Stimulated activated CD4-positive, alpha-beta T cell treated with anti-CD3 and anti-CD28 coated beads, TNF-alpha, amount 100 ng/mL, for 24 hours (primary cell): ENCODE measurements at regions not wholly inside any gene's neighbourhood (a gene's known extent, or its start where the extent isn't known, plus 50 kb on each side); places are given as distances from the start of the nearest gene placed in this dataset.

Experiments used
- DNase-seq, 3 experiments: peaks; one replicate each; pipeline ENCODE4 v3.0.0-alpha.2; 2020; ENCODE audit warnings: low read depth in 3 of 3

DNA sequence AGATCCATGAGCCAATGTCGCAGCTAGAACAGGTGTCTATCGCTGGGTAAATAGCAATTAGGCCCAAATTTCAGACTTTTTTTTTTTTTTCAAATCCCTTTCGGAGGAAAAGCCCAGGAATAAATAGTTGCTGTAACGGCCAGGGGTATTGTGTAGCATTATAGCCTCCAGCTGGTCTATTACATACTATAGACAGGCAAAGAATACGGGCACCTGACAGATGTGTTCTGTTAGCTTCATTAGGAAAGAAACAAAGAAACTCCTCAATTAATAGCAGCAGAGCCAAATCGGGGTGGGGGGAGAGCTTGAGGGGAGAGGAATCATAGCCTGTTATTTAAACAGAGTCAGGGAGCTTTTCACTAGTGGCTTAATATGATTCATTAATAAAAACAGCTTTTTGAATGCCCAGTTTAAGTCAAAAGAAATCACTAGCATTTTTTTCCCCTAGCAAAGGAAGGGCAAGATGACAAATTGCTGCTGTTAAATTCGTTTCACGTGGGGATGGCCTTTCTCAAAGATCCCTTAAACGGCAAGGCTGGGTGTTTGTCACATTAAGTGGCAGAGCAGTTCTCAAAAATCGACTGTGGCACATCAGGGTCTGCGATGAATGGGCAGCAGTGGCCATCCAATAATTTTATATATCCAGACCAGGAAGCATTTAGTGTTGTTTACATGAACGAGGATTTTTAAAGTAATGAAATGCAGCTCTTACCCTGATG lies 139.4 kb downstream of the ID4 start:
- DNase-seq, result no peak

DNA sequence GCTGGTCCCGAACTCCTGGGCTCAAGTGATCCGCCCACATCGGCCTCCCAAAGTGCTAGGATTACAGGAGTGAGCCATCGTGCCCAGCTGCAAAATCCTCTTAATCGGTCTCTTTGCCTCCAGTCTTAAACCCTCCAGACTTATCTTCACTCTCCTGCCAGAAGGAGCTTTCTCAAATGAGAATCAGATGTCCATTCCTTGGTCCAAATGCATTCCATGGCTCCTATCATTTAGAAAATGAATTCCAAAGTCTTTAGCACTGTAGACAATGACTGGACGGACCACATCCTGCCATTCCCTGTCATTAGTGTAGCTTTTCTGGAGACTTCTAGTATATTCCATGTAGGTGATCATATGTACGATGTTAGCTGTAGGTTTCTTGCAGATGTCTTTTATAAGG lies 141.9 kb downstream of the ID4 start:
- DNase-seq, result no peak

DNA sequence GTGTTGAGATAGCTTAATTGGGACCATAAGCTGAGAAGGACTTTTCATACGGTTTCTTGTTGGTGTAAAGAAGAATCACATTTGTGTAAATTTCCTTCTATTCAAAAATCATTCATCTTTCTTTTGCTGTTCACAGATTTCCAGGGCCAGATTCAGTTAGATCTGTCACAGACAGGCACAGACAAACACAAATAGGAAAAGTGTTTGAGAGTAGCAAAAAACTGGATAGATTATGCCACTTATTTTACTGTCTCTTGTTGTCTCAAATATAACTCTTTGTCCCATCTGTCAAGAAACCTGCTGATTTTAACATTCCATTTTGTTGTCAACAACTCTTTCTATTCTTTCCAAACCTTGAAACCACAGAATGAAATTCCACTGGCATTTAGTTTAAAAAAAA lies 142.8 kb downstream of the ID4 start:
- DNase-seq, result no peak

DNA sequence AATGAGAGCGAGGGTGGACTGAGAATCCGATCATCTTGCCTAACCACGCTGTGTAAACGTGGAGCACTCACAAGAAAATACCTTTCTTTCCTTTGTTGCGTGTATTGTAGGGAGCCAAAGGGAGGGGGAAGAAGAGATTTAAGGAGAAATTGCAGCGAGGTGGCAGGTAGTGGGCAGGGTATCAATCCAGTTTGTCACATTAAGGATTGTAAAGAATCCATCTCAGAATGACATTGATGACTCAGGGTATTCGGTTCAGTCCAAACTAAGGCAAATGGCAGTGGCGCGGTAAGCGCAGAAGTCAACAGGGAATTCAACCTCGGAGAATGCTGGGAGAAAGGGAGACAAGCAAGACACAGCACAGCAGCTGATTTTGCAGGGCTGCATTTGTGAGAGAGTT lies 146.2 kb downstream of the ID4 start:
- DNase-seq, result no peak

DNA sequence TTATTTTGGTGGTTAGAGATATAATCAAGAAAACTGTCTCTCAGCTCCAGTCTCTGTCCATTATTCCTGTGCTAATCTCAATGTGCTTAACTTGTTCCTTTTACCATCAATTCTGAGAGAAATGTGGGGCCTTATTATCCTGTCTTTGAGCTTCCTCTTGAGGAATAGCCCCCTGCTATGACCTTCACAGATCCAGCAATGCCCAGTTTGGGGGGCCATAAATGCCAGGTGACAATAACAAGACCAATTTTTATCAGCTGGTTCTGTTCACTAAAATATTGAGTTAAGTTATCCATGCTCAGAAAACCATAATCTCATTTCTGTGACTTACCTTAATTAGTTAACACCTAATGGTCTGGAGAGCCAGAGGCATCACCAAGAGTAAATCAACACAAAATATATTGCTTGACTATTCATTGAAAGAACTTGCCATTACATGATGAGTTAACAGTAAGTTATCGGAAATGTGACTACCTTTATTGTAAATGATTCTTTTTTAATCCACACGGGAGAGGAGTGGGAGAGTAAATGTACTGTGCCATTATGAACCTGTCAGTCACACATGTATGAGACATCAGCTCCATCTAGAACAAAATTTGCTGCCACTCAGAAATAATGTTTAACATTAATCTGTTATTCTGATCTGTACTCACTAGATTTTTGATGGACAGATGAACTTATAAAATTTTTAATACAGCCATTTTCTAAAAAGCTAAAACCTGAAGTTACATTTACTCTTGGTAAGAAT lies 149.7 kb downstream of the ID4 start:
- no peak for DNase-seq

DNA sequence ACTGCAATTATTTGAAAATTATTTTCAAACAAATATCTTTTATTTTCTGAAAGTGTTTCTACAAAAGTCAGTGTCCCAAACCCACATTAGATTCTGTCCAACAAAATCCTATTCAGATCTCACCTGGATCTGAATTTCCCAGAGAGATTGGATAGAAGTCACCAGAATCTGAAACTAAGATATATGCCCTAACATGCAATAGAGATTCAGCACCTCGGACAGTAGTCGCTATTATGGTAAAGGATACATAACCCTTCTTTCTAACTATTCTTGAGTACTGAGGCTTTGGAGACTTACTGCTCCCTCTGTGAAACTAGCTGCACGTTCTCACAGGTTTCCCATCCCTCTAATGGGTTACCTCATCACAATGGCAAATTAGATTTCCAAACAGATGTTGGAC lies 151.4 kb downstream of the ID4 start:
- no peak for DNase-seq

DNA sequence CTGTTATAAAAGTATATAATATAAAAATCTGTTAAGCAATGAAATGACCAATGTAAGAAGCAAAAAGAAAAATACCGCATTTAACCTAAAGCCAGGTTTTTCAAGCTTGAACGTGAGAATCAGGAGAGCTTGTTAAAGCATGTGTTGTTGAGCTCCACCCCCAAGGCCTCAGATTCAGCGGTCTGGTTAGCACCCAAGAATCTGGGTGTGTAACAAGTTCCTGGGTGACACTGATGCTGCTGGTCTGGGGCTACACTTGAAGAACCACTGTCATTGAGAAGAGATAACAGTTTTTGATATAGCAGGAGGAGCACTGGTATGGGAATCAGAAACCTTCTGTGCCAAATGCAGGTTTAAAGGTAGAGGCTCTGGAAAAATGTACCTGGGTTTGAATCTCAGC lies 154.0 kb downstream of the ID4 start:
- no peak for DNase-seq

DNA sequence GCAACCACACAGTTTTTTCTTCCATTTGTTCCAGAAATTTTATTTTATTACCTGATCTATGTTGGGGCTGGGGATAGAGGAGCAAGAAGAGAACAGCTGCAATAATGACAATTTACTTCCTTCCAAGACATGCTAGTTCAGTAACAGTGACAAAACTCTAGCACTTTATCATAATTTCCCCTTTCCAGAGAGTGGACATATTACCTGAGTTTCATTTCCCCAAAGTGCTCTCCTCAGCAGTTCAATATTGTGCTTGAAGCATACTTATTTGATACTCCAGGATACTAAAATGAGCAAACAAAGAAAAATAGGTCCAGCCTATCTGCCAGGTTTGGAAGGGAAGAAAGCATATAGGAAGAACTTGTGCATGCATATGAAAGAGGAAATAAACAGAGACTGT lies 157.7 kb downstream of the ID4 start:
- no peak for DNase-seq

DNA sequence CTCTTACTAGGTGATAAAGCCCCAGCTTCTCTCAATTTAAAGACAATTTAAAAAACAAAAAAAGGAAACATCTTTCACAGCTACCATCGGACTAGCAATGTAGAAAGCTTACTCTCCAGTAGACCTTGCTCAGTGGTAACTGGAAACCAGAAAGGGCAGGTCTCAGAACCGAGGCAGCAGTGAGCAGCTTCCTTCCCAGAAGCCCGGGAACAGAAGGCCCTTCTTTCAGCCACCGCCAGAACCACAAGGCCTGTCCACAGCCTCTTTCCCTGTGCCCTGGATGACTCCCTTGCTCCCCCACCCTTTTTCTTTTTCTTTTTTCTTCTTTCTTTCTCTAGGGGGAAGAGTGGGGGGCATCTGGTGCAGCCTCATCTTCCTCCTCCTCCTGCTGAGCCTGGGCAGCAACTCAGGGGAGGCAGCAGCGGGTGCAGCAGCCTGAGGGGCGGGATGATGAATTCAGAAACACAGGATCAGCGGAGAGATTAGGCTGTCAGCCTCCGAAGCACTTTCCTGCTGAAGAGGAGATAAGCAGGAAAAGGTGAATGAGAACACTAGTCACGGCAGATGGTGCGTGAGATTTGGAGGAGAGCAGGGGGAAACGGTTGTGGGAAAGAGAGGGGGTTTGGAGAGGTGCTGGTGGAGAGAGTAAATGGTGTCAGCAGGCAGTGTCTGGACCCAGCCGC lies 158.5 kb downstream of the ID4 start:
- DNase-seq, result no peak

DNA sequence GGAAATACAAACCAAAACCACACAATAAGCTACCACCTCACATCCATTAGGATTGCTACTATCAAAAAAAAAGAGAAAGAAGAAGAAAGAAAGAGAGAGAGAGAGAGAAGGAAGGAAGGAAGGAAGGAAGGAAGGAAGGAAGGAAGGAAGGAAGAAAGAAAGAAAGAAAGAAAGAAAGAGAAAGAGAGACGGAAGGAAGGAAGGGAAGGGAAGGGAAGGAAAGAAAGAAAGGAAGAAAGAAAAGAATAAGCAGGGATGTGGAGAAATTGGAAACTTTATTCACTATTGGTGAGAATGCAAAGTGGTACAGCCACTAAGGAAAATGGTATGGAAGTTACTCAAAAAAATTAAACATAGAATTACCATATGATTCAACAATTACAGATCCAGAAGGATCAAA lies 159.9 kb downstream of the ID4 start:
- DNase-seq, result no peak

DNA sequence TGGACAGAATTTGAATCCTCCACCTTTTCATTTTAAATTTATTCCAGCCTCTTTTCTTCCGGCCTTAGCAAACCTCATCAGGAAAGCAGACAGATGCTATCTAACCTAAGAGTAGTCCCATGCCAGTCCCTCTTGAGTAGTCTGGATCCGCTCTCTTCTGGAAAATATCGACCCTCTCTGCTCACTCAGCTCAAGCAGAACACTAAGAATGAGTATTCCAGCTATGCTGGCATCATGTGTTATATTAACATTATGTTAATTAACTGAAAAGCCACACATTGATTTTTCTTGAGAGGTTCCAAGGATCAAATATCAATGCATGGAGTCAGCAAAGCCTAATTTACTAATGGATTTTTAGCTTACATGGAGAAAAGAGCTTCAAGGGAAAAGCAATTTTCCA lies 161.4 kb downstream of the ID4 start:
- no peak for DNase-seq

DNA sequence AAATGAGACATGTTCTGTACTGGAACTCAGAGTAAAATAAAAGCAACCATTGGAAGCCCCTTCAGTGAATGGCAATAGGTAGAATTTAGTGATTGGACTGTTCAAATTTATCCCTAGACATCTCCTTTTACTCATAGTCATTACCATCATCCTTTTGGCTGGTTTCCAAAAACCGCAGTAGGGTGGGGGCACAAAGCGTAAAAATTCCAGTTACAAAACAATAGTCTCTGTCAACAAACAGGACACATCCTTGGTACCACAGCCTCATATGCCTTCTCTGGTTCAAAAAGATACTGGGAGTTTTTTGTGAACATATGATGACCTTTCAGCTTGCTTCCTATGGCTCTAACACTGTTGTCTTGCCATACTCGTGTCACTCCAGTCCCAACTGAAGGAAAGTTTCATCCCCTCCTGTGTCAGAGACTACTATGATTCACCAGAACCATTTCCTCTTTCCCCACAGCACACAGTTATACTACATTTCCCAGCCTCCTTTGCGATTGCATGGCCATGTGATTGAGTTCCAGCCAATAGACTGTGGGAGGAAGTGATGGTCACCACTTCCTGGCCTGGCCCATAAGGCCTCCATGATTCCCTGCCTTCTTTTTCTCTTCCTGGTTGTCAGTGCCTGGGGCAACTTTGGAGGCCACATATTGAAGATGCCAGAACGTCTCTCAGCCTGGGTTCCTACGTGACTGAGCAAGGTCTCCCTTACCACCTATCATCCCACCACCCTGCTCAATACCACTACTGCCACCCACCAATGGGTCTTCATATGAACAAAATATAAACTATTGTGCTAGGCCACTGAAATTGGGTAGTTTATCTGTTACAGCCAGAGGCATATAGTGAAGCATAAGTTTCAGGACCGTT lies 162.4 kb downstream of the ID4 start:
- peak in 1 of 3 experiments; percentile 5 for DNase-seq

DNA sequence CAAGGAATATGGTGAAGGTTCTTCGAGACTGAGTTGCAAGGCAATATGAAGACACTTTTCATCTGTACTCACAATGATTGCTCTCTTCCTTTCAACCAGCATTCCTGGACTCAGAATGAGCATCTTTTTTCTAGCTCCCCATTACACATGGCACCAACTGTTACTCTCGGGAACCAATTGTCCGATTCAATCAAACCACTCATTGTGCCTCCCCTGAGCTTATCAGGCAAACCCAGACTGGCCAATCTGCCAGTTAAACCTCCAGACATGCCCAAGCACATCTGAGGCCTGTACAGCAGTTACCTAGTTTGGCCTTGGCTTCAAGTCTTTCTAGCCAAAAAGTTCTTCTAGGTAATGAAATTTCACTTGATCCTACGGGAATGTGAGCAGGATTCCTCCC lies 164.1 kb downstream of the ID4 start:
- no peak for DNase-seq

DNA sequence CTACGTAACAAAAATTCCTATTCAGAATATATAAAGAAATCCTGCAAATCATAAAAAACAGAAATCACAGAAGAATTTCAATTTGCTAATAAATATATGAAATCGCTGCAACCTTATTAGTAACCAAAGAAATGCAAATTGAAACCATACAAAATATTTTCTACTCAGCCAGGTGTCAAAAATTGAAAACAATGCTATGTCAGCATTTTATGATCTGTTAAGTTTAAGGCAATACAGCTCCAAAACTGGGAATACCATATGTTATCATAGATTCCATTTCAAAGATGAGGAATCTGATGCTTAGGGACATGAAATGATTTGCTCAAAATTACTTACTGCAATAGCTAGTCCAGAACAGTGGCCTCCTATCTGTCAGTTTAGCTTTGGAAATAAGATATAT lies 168.9 kb downstream of the ID4 start:
- DNase-seq, result no peak

DNA sequence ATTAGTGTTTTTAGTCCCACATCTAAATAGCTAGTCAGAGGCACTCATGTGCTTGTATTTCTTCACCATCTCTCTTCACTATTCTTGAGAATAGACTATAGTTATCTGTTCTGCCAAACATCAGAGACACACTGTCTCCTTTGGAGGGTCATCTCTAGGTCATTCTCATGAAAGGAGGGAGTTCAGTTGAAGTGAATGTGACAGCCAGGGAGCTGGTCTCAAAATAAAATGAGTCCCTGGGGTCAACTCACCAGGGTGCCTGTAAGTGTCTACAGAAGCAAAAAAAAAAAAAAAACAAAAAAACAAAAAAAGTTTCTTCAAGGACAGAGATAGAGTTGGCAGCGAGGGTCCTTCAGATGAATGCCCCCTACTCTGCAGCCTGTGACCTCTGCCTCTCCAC lies 171.0 kb downstream of the ID4 start:
- DNase-seq, result no peak

DNA sequence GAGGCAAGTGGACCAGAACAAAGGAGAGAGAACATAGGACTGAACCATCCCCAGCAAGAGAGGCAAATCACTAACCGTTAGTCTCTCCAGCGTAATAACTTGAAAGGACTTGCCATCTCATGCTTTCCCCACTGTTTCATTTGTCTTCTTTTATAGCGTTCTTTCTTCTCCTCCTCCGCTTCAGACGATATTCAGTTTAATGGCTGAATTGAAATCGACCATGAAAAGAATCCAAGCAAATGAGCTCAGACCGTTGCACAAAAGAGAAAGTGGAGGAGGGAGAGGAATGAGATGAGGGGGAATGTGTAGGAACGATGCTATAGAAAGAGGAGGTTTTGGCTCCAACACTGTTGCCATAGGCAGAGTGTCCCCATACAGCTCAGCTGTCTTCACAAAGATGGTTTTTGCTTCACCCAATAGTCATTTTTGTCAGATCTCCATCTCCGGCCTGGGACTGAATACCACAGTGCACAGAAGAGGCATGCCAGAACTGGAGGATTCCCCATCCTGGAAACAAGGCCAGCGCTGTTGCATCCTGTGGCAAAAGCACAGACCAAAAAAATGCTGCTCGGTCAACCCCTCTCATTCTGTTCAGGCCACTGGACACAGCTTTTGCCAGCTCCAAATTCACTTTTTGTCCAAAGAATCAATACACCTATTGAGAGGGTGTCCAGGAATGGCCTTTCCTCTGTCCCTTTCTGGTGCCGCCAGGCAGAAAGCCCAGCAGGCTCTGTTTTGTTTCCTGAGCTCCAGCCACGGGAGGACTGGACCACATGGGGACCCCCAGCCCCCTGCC lies 176.1 kb downstream of the ID4 start:
- no peak for DNase-seq

DNA sequence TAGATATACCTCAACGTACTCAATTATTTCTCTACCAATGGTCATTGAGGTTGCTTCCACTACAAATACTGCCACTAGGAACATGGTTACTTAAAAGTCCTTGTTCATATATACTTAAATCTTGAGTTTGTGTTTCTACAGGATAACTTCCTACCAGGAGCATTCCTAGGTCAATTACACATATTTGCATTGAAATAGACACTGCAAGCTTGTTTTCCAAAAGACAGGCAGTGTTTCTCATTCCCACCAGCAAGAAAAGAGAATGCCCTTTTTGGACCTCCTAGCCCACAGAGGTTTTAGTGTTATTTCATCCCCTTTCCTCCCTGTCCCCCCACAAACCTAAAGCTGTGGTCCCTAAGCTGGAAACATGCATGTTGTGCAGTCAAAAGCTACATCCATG lies 177.3 kb downstream of the ID4 start:
- no peak for DNase-seq

DNA sequence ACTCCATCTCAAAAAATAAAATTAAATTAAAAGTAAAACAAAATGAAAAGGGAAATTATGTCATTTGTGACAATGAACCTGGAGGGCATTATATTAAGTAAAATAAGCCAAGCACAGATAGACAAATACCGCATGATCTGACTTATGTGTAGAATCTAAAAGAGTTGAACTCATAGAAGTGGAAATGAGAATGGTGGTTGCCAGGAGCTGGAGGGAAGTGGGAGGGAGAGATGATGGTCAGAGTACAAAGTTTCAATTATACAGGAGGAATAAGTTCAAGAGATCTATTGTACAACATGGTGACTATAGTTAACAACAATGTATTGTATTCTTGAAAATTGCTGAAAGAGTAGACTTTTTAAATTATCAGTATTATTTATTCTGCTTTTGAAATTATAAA lies 183.4 kb downstream of the ID4 start:
- DNase-seq, result no peak

DNA sequence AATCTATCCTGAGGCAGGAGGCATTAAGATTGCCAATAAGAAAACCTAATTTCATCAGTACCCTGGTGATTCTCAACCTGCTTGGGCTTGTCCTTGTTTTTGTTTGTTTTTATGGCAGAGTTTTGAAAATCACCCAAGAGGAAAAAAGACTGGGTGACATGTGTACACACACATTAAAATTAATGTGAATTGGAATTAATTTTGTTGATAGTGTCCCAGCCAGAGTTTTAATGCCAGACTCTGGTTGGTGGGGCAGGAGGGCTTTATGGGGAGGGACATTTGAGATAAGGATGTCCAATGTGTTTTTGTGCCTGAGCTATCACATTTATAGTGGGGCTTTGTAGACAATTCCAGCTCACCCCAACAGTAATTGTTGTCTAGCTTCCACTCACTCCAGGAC lies 184.6 kb downstream of the ID4 start:
- DNase-seq, result no peak

DNA sequence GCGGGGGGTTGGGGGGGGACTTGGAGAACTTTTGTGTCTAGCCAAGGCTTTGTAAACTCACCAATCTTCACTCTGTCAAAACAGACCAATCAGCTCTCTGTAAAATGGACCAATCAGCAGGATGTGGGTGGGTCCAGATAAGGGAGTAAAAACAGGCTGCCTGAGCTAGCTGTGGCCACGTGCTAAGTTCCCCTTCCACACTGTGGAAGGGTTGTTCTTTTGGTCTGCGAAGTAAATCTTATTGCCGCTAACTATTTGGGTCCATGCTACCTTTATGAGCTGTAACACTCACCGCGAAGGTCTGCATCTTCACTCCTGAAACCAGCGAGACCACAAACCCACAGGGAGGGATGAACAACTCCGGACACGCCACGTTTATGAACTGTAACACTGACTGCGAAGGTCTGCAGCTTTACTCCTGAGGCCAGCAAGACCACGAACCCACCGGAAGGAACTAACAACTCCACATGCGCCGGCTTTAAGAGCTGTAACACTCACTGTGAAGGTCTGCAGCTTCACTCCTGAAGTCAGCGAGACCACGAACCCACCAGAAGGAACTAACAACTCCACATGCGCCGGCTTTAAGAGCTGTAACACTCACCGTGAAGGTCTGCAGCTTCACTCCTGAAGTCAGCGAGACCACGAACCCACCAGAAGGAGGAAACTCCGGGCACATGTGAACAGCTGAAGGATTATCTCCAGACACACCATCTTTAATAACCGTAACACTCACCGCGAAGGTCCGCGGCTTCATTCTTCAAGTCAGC lies 186.6 kb downstream of the ID4 start:
- DNase-seq, result peak in 1 of 3 experiments; percentile 14

DNA sequence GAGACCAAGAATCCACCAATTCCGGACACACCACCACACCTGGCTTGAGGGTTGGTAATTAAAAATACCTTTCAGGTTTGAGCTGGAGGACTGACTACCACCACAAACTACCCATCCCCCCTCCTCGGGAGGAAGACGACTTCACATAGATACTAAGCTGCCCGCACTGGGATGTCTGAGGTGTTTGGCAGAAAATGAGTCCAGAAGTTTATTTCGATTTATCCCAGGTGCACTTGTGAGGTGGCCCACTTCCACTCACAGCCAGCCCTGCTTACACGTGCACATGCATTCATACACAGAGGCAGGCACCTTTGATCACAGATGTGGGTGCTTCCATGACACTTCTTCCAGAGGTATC lies 187.1 kb downstream of the ID4 start:
- DNase-seq, result no peak
